HG03175 (cell line): ENCODE measurements at regions not wholly inside any gene's neighbourhood (a gene's known extent, or its start where the extent isn't known, plus 50 kb on each side); places are given as distances from the start of the nearest gene placed in this dataset.

Experiments
- ATAC-seq: cut with Tn5 transposase; IDR thresholded peaks from one replicate; pipeline ENCODE4 v1.9.1; 2021; ENCODE audit warnings: mild to moderate bottlenecking, moderate library complexity; ENCODE audit not compliant: unreplicated experiment

- ATAC-seq, result no peak
Observed at GRCh38 chr4:180059216-180059881, 2183.9 kb upstream of the TENM3 start.

DNA sequence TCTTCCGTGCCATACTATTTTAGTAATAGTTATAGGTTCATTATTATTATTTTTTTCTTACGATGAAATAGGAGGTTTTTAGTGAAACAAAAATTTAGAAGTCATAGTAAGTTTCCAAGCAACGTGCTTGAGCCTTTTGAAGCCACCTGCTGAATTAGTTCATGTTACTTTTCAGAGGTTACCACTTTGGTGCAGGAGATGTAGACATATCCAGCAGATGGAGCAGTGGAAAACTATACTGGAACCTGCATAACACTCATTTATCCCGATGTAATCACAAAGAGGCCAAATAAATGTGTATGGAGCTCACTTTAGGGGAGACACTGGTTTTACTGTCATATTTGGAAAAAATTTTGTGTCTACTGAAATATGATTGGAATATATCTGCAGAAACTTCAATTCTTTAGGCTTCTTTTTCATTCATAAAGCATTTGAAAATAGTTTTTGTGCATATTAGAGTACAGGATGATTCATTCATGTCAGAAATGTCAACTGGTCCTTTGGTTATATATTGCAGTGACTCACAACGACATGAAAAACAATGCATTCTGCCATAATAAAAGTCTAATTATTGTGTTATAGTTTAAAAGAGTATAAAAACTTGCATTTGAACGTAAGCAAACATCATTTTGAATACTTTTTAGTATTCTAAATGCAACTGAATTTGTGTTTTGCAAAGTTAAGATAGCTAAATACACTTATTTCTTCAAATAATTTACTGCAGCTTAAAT lies 2182.9 kb upstream of the TENM3 start:
- ATAC-seq, result no peak

DNA sequence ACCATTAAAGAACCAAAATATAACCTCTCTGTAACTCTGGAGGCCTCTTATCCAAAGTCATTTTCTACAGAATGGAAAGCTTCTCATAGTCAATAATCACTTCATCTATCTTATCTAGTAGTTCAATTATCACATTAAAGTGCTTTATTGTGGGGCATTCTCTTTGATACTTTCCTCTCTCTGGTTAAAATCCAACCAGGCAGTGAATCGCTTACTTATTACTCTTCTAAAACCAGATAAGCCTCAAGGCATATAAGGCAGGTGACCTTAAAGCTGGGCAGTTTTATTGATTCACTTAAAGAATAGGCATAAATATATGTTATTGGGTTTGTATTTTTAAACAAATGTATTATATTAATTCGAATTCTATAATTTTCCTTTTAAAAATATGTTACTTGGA lies 2162.1 kb upstream of the TENM3 start:
- ATAC-seq, result no peak

GRCh38 chr4:180084561-180084960 lies 2158.6 kb upstream of the TENM3 start:
- no peak for ATAC-seq

DNA sequence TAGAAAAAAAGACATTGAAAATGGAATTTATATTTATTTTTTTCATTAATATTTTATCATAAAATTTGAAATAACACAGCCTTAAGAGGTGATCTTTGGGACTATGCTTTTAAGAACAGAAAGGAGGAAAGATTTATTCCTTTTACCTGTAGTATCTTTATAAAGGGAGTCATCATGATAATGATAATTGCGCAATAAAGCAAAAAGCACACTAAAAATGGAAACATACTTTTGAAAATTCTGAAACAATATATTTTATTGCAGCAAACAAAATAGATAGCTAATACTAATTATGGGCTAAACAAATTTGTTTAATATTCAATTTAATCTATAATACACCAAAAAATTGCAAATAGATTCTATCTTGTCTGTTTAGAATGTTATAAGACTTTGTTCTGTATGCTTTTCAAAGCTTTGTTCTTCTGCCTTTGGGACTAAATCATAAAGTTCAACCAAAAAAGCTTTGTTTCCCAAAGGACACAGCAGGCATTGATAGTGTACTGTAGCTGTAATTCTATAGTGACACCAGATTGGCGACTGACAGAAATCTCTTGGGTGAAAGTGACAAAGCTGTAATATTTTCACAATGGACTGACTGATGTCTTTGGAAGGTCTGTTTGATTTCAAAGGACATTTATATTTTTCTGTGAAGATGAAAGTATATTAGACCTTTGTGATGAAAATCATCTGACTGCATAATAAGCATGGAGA lies 2156.6 kb upstream of the TENM3 start:
- no peak for ATAC-seq

GRCh38 chr4:180098586-180098985 lies 2144.6 kb upstream of the TENM3 start:
- no peak for ATAC-seq

- no peak for ATAC-seq
Observed at GRCh38 chr4:180099957-180100356, 2143.2 kb upstream of the TENM3 start.

DNA sequence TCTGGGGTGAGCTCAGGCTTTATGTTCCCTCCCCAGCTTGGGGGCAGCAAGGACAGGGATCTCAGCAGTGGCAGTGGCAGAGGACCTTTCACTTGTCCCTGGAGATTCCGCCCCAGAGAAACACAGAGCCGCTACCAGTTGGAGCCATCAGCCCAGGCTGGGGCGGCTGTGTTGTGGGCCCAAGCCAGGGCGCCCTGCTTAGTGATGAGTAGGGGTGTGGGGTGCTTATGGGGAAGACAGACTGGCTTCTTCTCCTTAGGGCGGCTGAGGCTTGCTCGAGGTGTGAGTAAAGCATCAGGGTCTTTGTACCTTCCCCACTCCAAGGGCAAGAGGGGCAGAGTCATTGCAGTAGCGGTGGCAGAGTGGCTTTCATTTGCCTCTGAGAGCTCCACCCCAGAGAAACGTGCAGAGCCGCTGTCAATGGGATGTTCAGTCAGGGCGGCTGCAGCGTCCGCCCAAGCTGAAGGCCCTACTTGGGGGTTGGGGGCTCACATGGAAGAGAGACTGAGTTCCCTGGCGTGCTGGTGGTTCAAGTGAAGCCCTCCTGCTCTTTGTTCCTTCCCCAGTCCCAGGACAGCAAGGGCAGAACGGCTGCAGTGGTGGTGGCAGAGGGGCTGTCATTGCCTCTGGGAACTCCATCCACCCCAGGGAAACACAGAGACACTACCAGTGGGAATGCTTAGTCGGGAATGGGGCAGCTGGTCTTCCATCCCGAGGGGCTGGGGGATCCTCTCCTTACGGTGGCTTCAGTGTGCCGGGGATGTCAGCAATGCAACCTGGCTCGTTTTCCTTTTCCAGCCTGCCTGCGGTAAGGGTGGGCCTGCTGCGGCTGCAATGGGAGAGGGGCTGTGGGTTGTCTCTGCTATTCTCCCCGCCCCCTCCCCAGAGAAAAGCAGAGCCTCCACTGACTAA lies 2142.5 kb upstream of the TENM3 start:
- ATAC-seq, result no peak

DNA sequence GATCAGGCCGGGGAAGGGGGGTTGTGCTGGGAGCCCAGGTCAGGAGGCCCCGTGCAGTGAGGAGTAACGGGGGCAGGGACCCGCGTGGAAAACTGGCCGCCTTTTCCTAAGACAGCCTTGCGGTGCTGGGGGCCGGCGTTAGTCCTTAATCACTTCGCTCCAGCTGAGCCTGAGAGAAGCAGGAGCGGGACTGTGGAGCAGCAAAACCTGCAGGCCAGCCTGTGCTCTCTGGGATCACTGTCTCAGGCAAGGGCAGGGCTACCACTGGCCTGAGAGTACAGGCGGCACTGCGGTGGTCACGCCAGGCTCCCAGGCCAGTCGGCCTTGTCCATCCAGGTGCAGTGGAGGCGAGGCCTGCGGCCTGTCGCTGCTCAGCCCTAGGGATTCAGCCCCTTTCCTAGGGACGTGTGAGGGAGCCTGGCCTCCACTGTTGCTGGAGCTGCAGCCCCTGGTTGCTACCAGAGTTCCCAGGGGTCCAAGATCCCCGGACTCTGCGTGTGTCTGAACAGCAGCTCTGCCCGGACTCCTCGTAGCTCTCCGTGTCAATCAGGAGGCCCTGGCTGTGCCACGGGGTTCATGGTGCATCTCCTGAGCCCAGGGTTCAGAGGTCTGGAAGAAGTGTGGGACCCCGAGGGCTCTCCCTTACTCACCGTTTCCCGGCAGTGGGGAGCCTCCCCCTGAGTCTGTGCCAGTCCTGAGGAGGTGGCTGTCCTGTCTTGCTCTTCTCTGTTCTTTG lies 2141.7 kb upstream of the TENM3 start:
- no peak for ATAC-seq

GRCh38 chr4:180103794-180104193 lies 2139.4 kb upstream of the TENM3 start:
- no peak for ATAC-seq

DNA sequence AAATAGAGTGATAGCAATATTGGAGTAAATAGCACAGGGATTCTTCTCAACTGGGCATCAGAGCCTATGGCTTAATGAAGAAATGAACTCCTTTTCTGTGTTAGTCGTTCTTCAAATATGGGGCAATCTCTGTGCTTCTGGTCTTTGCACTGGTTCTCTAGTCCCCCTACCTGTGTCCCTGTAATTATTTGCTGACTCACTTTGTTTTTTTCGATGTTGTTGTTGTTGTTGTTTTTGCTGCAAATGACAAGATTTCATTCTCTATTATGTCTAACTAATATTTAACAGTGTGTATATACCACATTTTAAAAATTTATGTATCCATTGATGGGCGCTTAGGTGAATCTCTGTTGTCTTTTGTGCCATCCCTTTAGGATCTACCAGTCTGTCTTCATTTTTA lies 2137.8 kb upstream of the TENM3 start:
- no peak for ATAC-seq

GRCh38 chr4:180106122-180106521 lies 2137.1 kb upstream of the TENM3 start:
- no peak for ATAC-seq

DNA sequence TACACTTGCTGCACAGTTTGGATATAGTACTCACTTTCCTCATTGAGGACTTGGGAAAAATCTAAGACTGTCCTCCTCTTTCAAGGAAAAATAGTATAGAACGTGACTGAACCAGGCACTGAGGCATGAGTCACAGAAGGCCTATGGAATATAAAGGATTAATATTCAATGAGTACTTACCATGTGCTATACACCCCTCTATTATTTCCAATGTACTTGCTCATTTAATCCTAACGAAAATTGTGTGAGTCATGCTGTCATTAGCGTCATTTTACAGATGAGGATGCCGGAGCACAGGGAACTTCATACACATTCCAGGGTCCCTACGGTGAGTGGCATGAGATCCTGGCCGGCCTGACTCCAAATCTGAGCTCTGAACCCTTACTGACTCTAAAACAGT lies 2136.2 kb upstream of the TENM3 start:
- ATAC-seq, result no peak

GRCh38 chr4:180116840-180117239 lies 2126.4 kb upstream of the TENM3 start:
- no peak for ATAC-seq

GRCh38 chr4:180120068-180120467 lies 2123.1 kb upstream of the TENM3 start:
- no peak for ATAC-seq

DNA sequence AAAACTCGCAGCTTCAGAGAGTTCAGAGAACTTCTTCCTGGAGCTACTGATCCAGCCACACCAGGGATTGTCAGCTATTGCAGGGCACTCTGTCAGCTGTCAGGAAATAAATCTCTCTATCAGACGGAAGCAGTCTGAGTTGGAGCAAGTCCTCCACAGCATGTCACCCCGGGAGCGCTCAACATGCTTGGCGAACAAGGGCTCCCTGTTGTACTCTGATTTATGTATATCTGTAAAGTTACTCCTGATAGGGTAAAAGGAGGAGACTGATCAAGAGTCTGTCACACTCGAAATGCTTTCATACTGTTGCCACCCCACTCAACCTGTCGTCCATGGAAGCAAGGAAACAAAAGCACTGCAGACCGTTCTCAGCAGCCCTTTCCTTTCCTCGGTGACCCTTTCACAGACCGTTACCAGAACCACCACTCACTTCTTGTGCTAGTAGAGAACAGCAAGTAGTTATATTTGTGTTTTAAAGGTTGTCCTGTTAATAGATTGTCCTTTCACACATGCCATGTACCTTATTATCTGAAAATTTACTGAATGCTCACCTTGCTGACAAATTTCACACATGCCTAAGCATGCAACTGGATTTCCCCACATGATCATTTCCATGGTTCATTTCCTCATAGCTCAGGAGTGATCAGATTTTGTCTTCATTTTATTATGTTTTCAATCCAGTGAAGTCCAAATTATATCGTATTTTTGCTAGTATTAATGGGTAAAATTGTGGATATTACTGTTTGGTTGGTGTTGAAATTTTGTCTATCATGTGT lies 2108.9 kb upstream of the TENM3 start:
- ATAC-seq, result no peak

DNA sequence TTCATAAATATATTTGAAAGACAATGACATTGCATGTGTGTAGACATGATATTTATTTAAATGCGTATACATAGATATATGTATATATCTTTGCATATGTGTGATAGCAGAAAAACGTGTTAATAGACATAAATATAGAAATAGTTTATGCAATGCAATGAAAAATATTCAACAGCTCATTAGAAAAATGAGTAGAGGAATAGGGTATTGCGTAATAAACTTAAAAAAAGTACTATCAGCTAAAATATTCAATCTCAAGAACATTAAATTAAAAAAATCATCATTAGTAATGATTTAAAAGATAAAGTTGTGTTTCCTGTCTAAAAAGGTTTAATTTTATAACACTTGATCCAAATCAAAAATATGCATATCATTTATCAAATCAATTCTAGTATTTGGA lies 2101.5 kb upstream of the TENM3 start:
- ATAC-seq, result no peak

DNA sequence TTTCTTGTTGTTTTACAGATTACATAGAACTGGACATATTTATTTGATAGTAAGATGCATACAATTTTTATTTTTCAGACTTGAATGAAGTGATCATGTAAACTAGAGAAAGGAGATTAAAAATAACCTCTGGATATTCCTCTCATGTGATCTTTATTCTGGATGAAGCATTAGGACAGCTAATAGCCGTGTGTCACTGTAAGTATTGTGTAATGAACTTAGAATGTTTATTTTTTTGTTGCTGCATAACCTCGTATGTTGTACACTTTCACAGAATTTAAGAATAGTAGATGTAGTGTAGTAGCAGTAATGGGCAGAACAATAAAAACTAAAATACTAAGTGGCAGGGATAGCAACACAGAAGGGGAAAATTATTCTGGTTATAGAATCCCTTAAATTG lies 2094.5 kb upstream of the TENM3 start:
- ATAC-seq, result no peak

DNA sequence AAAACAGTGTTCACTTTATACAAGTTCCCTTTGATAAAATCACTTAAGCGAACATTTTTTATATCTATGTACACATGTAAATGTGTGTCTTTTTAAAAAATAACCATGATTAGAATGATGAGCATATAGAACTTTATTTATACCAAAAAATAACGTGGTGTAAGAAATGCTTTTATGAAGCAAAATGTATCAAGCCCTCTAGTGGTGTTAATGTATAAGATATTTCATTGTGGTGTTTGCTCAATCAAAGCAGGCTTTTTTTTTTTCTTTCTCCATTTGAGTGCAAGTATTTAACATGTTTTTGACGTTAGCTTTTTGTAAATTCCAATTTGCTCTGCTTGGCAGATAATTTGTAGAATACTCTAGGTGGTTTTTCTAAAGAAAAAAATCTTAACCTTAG lies 2092.4 kb upstream of the TENM3 start:
- ATAC-seq, result no peak

DNA sequence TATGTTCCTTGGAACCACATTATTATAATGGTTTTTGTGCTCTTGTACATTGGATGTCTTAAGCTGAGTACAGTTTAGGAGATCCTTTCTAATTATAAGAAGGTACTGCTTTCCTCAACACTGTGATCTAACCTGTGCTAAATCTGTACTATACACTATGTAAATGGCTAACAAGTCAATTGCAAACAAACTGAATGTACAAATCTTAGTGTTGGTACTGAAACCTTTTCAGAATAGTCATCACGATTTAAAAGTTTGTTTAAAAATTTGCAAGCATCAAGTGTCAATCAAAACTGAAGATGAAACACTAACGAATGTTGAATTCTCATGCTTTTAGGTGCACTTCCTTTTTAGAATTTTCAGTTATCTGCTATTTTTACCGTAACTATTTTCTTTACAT lies 2090.4 kb upstream of the TENM3 start:
- no peak for ATAC-seq
